CD4-positive, alpha-beta memory T cell (primary cell): ENCODE measurements at regions not wholly inside any gene's neighbourhood (a gene's known extent, or its start where the extent isn't known, plus 50 kb on each side); places are given as distances from the start of the nearest gene placed in this dataset.

Source experiments
- CTCF ChIA-PET: fragments of 350-600 bp; sonication (Branson Sonifier 250); formaldehyde crosslinking; loops from one replicate; lab custom pipeline; 2021; ENCODE audit warnings: inconsistent platforms; ENCODE audit not compliant: partially characterized antibody; lab: Charles Lee
- POLR2A ChIA-PET: fragments of 350-600 bp; sonication (Branson Sonifier 250); formaldehyde crosslinking; loops from one replicate; lab custom pipeline; 2021; ENCODE audit not compliant: partially characterized antibody; lab: Charles Lee
- DNase-seq, 5 donors: peaks; one replicate each; pipeline versions ENCODE4 v3.0.0 to v3.0.0-alpha.2; 2020 to 2022; ENCODE audit warnings: mixed read lengths in 1 of 5
- H3K27ac ChIP-seq: one replicate; pipeline ENCODE4 v1.7.0; 2013; ENCODE audit warnings: low read depth, low read length
- H3K27me3 ChIP-seq: 2 replicates; pipeline ENCODE4 v1.7.0; 2013; ENCODE audit warnings: mild to moderate bottlenecking, low read length, moderate library complexity; ENCODE audit not compliant: insufficient read depth
- H3K36me3 ChIP-seq: 2 replicates; pipeline ENCODE4 v1.7.0; 2013; ENCODE audit warnings: mild to moderate bottlenecking, low read length, moderate library complexity; ENCODE audit not compliant: insufficient read depth
- H3K4me1 ChIP-seq: 2 replicates; pipeline ENCODE4 v1.7.0; 2013; ENCODE audit warnings: mild to moderate bottlenecking, low read length, moderate library complexity; ENCODE audit not compliant: insufficient read depth
- H3K4me3 ChIP-seq, 2 donors: one replicate each; pipeline ENCODE4 v1.7.0; 2013; ENCODE audit warnings: low read length in 2 of 2, mild to moderate bottlenecking in 1 of 2
- H3K9me3 ChIP-seq, 2 donors: one replicate each; pipeline ENCODE4 v1.7.0; 2013; ENCODE audit warnings: low read length in 2 of 2, control low read depth in 1 of 2; ENCODE audit not compliant: control insufficient read depth in 1 of 2
- H3K27ac Mint-ChIP-seq, 7 donors: one replicate each; pipeline ENCODE4 v1.8.0; 2020 to 2021; ENCODE audit warnings: mixed read lengths in 7 of 7, mild to moderate bottlenecking in 6 of 7, inconsistent platforms in 3 of 7, moderate library complexity in 3 of 7
- H3K27me3 Mint-ChIP-seq, 2 donors: one replicate each; pipeline ENCODE4 v1.8.0; 2020 to 2021; ENCODE audit warnings: mixed read lengths in 2 of 2
- H3K36me3 Mint-ChIP-seq, 2 donors: one replicate each; pipeline ENCODE4 v1.8.0; 2020 to 2021; ENCODE audit warnings: mixed read lengths in 2 of 2, inconsistent platforms in 1 of 2, mild to moderate bottlenecking in 1 of 2
- H3K4me1 Mint-ChIP-seq, 4 donors: one replicate each; pipeline ENCODE4 v1.8.0; 2020 to 2021; ENCODE audit warnings: mixed read lengths in 4 of 4, mild to moderate bottlenecking in 1 of 4
- H3K4me3 Mint-ChIP-seq, 8 donors: one replicate each; pipeline ENCODE4 v1.8.0; 2020 to 2021; ENCODE audit warnings: mixed read lengths in 8 of 8, mild to moderate bottlenecking in 7 of 8, moderate library complexity in 6 of 8, inconsistent platforms in 3 of 8
- H3K9me3 Mint-ChIP-seq, 8 donors: one replicate each; pipeline ENCODE4 v1.8.0; 2020 to 2021; ENCODE audit warnings: mixed read lengths in 8 of 8, mild to moderate bottlenecking in 5 of 8, inconsistent platforms in 3 of 8, moderate library complexity in 1 of 8
- intact Hi-C: fragments of 100-400 bp; cut with micrococcal nuclease; formaldehyde crosslinking; loops from one replicate; pipeline ENCODE4 v1.15.1; 2023

- no peaks in the 10 kb centered on the region for H3K36me3 ChIP-seq
- intact Hi-C loops = no loop called here
- Mint-ChIP-seq H3K36me3 (no peaks in the 10 kb centered on the region), H3K4me1 (no peaks in the 10 kb centered on the region), H3K27me3 (peaks cover 2 to 11% of the 10 kb centered on the region in 2 donors), H3K4me3 (no peak overlapping the region), H3K27ac (no peak overlapping the region), H3K9me3 (peaks cover 0 to 3% (median 0%) of the 10 kb centered on the region in 8 donors)
- H3K9me3 ChIP-seq = no peaks in the 10 kb centered on the region
- H3K27ac ChIP-seq = no peak overlapping the region
- no peak overlapping the region for H3K4me3 ChIP-seq
- no peaks in the 10 kb centered on the region for H3K4me1 ChIP-seq
- CTCF ChIA-PET = no interaction called here
- no peak for DNase-seq
- POLR2A ChIA-PET = no interaction called here
- no peaks in the 10 kb centered on the region for H3K27me3 ChIP-seq
These were observed 75.9 kb upstream of the CST7 start for GRCh38 chr20:24873025-24873620.

GRCh38 chr20:24875078-24875477 lies 74.0 kb upstream of the CST7 start:
- Histone ChIP-seq H3K4me3 (no peak overlapping the region), H3K27ac (no peak overlapping the region), H3K27me3 (no peaks in the 10 kb centered on the region), H3K36me3 (no peaks in the 10 kb centered on the region), H3K4me1 (no peaks in the 10 kb centered on the region), H3K9me3 (no peaks in the 10 kb centered on the region)
- Mint-ChIP-seq H3K36me3 (no peaks in the 10 kb centered on the region), H3K27me3 (peaks cover 2 to 10% of the 10 kb centered on the region in 2 donors), H3K4me3 (no peak overlapping the region), H3K9me3 (peaks cover 0 to 3% (median 0%) of the 10 kb centered on the region in 8 donors), H3K27ac (no peak overlapping the region), H3K4me1 (no peaks in the 10 kb centered on the region)
- intact Hi-C loops = no loop called here
- ChIA-PET POLR2A (no interaction called here), CTCF (no interaction called here)
- no peak for DNase-seq

GRCh38 chr20:24877652-24878051 lies 71.4 kb upstream of the CST7 start:
- peaks cover 5% of the 10 kb centered on the region in 2 donors for H3K27me3 Mint-ChIP-seq
- H3K9me3 ChIP-seq = no peaks in the 10 kb centered on the region
- intact Hi-C loops = no loop called here

GRCh38 chr20:24878657-24879056 lies 70.4 kb upstream of the CST7 start:
- Histone ChIP-seq H3K4me1 (no peaks in the 10 kb centered on the region), H3K4me3 (no peak overlapping the region), H3K36me3 (no peaks in the 10 kb centered on the region), H3K27me3 (no peaks in the 10 kb centered on the region), H3K9me3 (no peaks in the 10 kb centered on the region), H3K27ac (no peak overlapping the region)
- no peak for DNase-seq
- H3K36me3 Mint-ChIP-seq = peaks cover 0 to 8% of the 10 kb centered on the region in 2 donors
- ChIA-PET POLR2A (no interaction called here), CTCF (no interaction called here)
- H3K4me3 Mint-ChIP-seq = no peak overlapping the region
- H3K27ac Mint-ChIP-seq = peak overlapping the region in 1 of 7 donors; percentile 12
- intact Hi-C loops = no loop called here
- no peaks in the 10 kb centered on the region for H3K4me1 Mint-ChIP-seq
- H3K9me3 Mint-ChIP-seq = peaks cover 0 to 14% (median 9%) of the 10 kb centered on the region in 8 donors
- peaks cover 6 to 8% of the 10 kb centered on the region in 2 donors for H3K27me3 Mint-ChIP-seq

More at GRCh38 chr20:24877652-24878051, 71.4 kb upstream of the CST7 start:
- peak overlapping the region in 1 of 8 donors; percentile 33 for H3K4me3 Mint-ChIP-seq
- H3K9me3 Mint-ChIP-seq = peaks cover 0 to 4% (median under 1%) of the 10 kb centered on the region in 8 donors
- no peak overlapping the region for H3K27ac Mint-ChIP-seq
- H3K36me3 Mint-ChIP-seq = no peaks in the 10 kb centered on the region
- H3K36me3 ChIP-seq = no peaks in the 10 kb centered on the region
- no peaks in the 10 kb centered on the region for H3K27me3 ChIP-seq
- no peaks in the 10 kb centered on the region for H3K4me1 ChIP-seq
- no peak overlapping the region for H3K27ac ChIP-seq
- POLR2A ChIA-PET = no interaction called here
- H3K4me1 Mint-ChIP-seq = no peaks in the 10 kb centered on the region
- DNase-seq = no peak
- H3K4me3 ChIP-seq = no peak overlapping the region
- CTCF ChIA-PET = no interaction called here

GRCh38 chr20:24879875-24880274 lies 69.2 kb upstream of the CST7 start:
- ChIA-PET CTCF (no interaction called here), POLR2A (no interaction called here)
- Histone ChIP-seq H3K27me3 (no peaks in the 10 kb centered on the region), H3K36me3 (no peaks in the 10 kb centered on the region), H3K27ac (no peak overlapping the region), H3K9me3 (no peaks in the 10 kb centered on the region), H3K4me3 (no peak overlapping the region), H3K4me1 (no peaks in the 10 kb centered on the region)
- peaks cover 5 to 7% of the 10 kb centered on the region in 2 donors for H3K27me3 Mint-ChIP-seq
- DNase-seq = no peak
- no peak overlapping the region for H3K27ac Mint-ChIP-seq
- intact Hi-C loops = no loop called here
- H3K9me3 Mint-ChIP-seq = peaks cover 0 to 23% (median 15%) of the 10 kb centered on the region in 8 donors
- no peak overlapping the region for H3K4me3 Mint-ChIP-seq
- peaks cover 0 to 12% of the 10 kb centered on the region in 2 donors for H3K36me3 Mint-ChIP-seq
- H3K4me1 Mint-ChIP-seq = no peaks in the 10 kb centered on the region

GRCh38 chr20:24880356-24880755 lies 68.7 kb upstream of the CST7 start:
- H3K27ac Mint-ChIP-seq = no peak overlapping the region
- H3K4me1 Mint-ChIP-seq = no peaks in the 10 kb centered on the region
- intact Hi-C loops = no loop called here
- H3K27me3 ChIP-seq = no peaks in the 10 kb centered on the region
- peaks cover 0 to 23% (median 15%) of the 10 kb centered on the region in 8 donors for H3K9me3 Mint-ChIP-seq
- peaks cover 0 to 12% of the 10 kb centered on the region in 2 donors for H3K36me3 Mint-ChIP-seq
- ChIA-PET POLR2A (no interaction called here), CTCF (no interaction called here)
- no peak overlapping the region for H3K4me3 Mint-ChIP-seq
- no peak overlapping the region for H3K27ac ChIP-seq
- peaks cover 5 to 7% of the 10 kb centered on the region in 2 donors for H3K27me3 Mint-ChIP-seq
- no peak for DNase-seq
- no peaks in the 10 kb centered on the region for H3K36me3 ChIP-seq
- H3K9me3 ChIP-seq = no peaks in the 10 kb centered on the region
- no peaks in the 10 kb centered on the region for H3K4me1 ChIP-seq
- no peak overlapping the region for H3K4me3 ChIP-seq

- Histone ChIP-seq H3K4me1 (no peaks in the 10 kb centered on the region), H3K27ac (no peak overlapping the region), H3K9me3 (no peaks in the 10 kb centered on the region), H3K27me3 (no peaks in the 10 kb centered on the region), H3K36me3 (no peaks in the 10 kb centered on the region), H3K4me3 (no peak overlapping the region)
- H3K4me1 Mint-ChIP-seq = no peaks in the 10 kb centered on the region
- no peak overlapping the region for H3K27ac Mint-ChIP-seq
- no peaks in the 10 kb centered on the region for H3K36me3 Mint-ChIP-seq
- peaks cover 0 to under 1% (median 0%) of the 10 kb centered on the region in 8 donors for H3K9me3 Mint-ChIP-seq
- no peak overlapping the region for H3K4me3 Mint-ChIP-seq
- ChIA-PET POLR2A (interaction anchor here (0.7 kb wide), 1 partner anchor 41 kb away, joined by 3 read pairs; no protein-coding TSS in a partner anchor), CTCF (interaction anchor here (1.4 kb wide), 1 partner anchor 42 kb away, joined by 3 read pairs; no protein-coding TSS in a partner anchor)
- no peaks in the 10 kb centered on the region for H3K27me3 Mint-ChIP-seq
- intact Hi-C loops = no loop called here
- DNase-seq = no peak
These were observed 58.8 kb upstream of the CST7 start for GRCh38 chr20:24890286-24890685.
